Esophagus (tissue), 2 donors: ENCODE measurements at regions not wholly inside any gene's neighbourhood (a gene's known extent, or its start where the extent isn't known, plus 50 kb on each side); places are given as distances from the start of the nearest gene placed in this dataset.

Source experiments
- H3K27ac ChIP-seq, 2 donors: one replicate each; pipeline ENCODE4 v1.5.1; 2013; ENCODE audit warnings: low read depth in 2 of 2, mild to moderate bottlenecking in 2 of 2, inconsistent platforms in 1 of 2, low read length in 1 of 2, moderate library complexity in 1 of 2
- H3K27me3 ChIP-seq, 2 donors: one replicate each; pipeline ENCODE4 v1.6.1; 2013; ENCODE audit warnings: low read length in 2 of 2, control low read depth in 1 of 2, mild to moderate bottlenecking in 1 of 2; ENCODE audit not compliant: insufficient read depth in 2 of 2, control insufficient read depth in 1 of 2
- H3K36me3 ChIP-seq, 2 donors: one replicate each; pipeline ENCODE4 v1.6.1; 2013; ENCODE audit warnings: low read length in 1 of 2; ENCODE audit not compliant: control insufficient read depth in 2 of 2, insufficient read depth in 2 of 2
- H3K4me1 ChIP-seq, 2 donors: one replicate each; pipeline ENCODE4 v1.6.1; 2013; ENCODE audit warnings: low read length in 1 of 2; ENCODE audit not compliant: control insufficient read depth in 2 of 2, insufficient read depth in 2 of 2
- H3K4me3 ChIP-seq, 2 donors: one replicate each; pipeline ENCODE4 v1.5.1; 2013; ENCODE audit warnings: low read length in 2 of 2, mild to moderate bottlenecking in 2 of 2, low read depth in 1 of 2, moderate library complexity in 1 of 2
- H3K9me3 ChIP-seq, 2 donors: one replicate each; pipeline ENCODE4 v1.6.1; 2013; ENCODE audit warnings: mild to moderate bottlenecking in 2 of 2, low read depth in 1 of 2, low read length in 1 of 2, moderate library complexity in 1 of 2; ENCODE audit not compliant: control insufficient read depth in 2 of 2, insufficient read depth in 1 of 2
- WGBS, 2 donors: extraction: QIAGEN DNeasy Blood & Tissue Kit; methylation state at CpG; one replicate each; pipeline ENCODE4 v1.1.7; 2013; 5-methylcytosine and 5-hydroxymethylcytosine counted together
- donor health status: healthy with polysubstance abuse.
- donor health status: Bipolar disorder and iron deficiency.

DNA sequence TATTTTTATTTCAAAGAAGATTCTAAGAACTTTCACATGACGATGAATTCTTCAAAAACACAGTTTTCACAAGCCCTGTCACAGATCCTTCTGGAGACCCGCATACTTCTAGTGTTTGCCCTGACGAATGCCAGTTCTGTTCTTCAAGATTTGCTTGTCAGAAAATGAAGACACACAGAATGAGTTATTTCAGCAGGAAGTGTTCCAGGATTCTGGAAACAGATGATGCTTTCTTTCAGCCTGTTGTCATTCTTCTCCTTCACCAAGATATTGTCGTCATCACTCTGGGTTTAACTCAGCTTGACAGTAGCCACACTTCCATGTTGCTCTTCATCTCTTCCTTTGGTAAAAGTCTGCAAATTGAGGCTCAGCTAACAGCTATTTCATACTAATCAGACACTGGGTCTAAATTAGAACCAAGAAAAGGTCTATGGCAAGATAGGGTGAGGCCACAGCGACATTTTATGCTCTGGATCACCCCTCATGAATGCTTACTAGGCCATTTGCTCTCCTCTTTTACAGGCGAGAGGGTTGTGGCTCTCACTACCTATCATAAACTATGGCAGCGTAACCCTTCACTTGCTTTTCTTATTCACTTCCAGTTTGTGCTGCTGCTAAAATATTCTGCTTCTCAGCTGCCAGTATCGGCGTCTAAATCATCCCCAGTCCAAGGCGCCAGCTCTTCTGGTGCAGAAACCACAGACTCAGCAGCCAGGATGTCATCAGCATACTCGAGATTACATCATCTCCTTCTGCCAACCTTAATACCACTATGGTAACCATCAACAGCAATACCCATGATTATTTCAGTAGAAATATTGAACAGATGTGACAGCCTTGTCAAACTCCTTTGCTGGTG, 159.6 kb upstream of the TBCA start:
- no peak overlapping the region for H3K4me3 ChIP-seq
- no peaks in the 10 kb centered on the region for H3K27me3 ChIP-seq
- no peaks in the 10 kb centered on the region for H3K4me1 ChIP-seq
- peaks cover 0 to 5% of the 10 kb centered on the region in 2 donors for H3K9me3 ChIP-seq
- no peak overlapping the region for H3K27ac ChIP-seq
- H3K36me3 ChIP-seq, result no peaks in the 10 kb centered on the region
- WGBS, 2 donors, result 78% methylated on average over 11 of the region's 11 CpGs

DNA sequence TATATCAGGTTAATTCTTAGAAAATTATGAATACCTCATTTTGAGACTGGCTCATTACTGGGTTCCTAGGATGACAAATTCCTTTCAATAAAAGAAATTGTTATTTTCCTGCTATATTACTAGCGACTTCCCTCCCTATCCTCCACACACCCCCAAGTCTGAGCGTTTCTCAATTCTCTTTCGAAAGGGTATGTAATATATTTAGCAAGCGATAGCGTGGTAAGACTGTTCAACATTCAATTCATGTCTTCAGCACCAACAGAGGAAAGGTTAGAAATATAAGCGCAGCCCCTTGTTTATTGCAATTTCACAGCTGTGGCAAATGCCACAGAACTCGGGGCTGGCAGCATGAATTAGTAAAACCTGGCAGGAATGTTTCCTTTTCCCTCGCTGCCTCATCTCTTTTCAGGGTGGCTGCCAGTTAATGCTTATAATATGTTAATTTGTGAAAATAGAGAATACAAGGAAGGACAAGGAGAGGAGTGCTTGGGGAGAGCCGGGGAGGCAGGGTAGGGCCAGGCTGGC, 152.7 kb upstream of the TBCA start:
- H3K9me3 ChIP-seq, result peaks cover 0 to 4% of the 10 kb centered on the region in 2 donors
- H3K36me3 ChIP-seq, result no peaks in the 10 kb centered on the region
- H3K4me3 ChIP-seq, result no peak overlapping the region
- H3K27ac ChIP-seq, result no peak overlapping the region
- no peaks in the 10 kb centered on the region for H3K4me1 ChIP-seq
- no peaks in the 10 kb centered on the region for H3K27me3 ChIP-seq
- WGBS, 2 donors, result 77 to 78% methylated on average over 9 of the region's 9 CpGs

DNA sequence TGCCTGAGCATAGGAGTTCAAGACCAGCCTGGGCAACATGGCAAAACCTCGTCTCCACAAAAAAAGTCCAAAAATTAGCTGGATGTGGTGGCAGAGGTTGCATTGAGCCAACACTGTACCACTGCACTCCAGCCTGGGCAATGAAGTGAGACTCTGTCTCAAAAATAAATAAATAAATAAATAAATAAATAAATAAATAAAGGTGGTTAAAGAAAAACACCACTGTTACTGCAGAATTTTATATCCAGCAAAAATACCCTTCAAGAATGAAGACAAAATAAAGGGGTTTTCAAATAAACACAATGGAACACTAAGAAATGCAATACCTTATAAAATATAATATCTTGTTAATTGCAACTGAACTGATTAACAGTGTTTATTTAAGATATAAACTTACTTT, 150.2 kb upstream of the TBCA start:
- WGBS, 2 donors, result 49 to 89% methylated on average over 1 of the region's 1 CpG

DNA sequence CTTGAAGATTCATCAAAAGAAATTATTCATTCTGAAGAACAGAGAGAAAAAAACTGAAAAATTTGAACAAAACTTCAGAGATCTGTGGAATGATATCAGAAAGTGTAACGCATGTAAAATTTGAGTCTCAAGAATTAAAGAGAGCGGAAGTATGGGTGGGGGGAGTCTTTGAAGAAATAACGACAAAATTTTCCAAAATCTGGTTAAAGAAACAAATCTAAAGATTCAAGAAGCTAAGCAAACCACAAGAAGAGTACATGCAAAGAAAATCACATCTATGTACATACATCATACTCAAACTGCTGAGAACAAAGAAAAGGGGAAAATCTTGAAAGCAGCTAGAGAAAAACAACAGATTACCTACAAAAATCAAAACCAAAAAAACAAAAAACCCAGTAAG, 149.4 kb upstream of the TBCA start:
- Histone ChIP-seq H3K4me3 (no peak overlapping the region), H3K36me3 (no peaks in the 10 kb centered on the region), H3K27me3 (no peaks in the 10 kb centered on the region), H3K27ac (no peak overlapping the region), H3K4me1 (no peaks in the 10 kb centered on the region), H3K9me3 (no peaks in the 10 kb centered on the region)
- 93 to 95% methylated on average over 3 of the region's 3 CpGs for WGBS, 2 donors

More for the DNA sequence above, 150.2 kb upstream of the TBCA start:
- H3K27ac ChIP-seq, result no peak overlapping the region
- no peaks in the 10 kb centered on the region for H3K4me1 ChIP-seq
- no peaks in the 10 kb centered on the region for H3K36me3 ChIP-seq
- H3K27me3 ChIP-seq, result no peaks in the 10 kb centered on the region
- H3K9me3 ChIP-seq, result no peaks in the 10 kb centered on the region
- H3K4me3 ChIP-seq, result no peak overlapping the region

DNA sequence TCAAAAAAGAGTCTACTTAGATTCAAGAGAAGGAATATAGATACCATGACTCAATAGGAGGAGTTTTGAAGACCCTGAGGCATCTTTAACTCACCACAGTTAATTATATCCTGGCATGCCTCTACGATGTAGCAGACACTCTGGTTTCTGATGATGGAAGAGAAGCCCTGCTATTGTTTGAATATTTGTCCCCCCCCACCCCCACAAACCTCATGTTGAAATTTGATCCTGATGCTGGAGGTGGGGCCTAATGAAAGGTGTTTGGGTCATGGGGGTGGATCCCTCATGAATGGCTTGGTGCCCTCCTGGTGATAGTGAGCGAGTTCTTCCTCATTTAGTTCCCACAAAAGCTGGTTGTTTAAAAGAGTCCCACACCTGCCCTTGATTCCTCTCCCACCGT, 147.9 kb upstream of the TBCA start:
- no peak overlapping the region for H3K27ac ChIP-seq
- H3K4me1 ChIP-seq, result no peaks in the 10 kb centered on the region
- 37 to 46% methylated on average over 3 of the region's 3 CpGs for WGBS, 2 donors
- H3K36me3 ChIP-seq, result no peaks in the 10 kb centered on the region
- no peaks in the 10 kb centered on the region for H3K9me3 ChIP-seq
- H3K4me3 ChIP-seq, result no peak overlapping the region
- no peaks in the 10 kb centered on the region for H3K27me3 ChIP-seq

DNA sequence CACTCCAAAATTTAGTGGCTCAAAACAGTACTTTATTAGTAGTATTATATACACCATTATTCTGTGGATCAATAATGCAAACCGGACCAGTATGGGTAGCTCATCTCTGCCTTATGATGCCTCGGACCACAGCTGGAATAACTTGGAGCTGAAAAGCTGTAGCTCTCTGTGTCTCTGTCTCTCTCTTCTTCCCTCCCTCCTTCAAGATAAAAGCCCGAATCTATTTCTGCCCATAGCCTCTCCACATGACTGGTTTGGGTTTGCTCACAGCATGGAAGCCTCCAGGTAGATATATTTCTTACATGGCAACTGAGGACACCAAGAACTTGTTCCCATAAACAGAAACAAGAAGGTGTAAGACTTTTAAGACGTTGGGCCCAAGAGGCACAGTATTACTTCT, 147.5 kb upstream of the TBCA start:
- H3K9me3 ChIP-seq, result no peaks in the 10 kb centered on the region
- H3K4me1 ChIP-seq, result no peaks in the 10 kb centered on the region
- H3K27ac ChIP-seq, result no peak overlapping the region
- H3K36me3 ChIP-seq, result no peaks in the 10 kb centered on the region
- H3K27me3 ChIP-seq, result no peaks in the 10 kb centered on the region
- H3K4me3 ChIP-seq, result no peak overlapping the region
- WGBS, 2 donors, result 73 to 78% methylated on average over 4 of the region's 4 CpGs

DNA sequence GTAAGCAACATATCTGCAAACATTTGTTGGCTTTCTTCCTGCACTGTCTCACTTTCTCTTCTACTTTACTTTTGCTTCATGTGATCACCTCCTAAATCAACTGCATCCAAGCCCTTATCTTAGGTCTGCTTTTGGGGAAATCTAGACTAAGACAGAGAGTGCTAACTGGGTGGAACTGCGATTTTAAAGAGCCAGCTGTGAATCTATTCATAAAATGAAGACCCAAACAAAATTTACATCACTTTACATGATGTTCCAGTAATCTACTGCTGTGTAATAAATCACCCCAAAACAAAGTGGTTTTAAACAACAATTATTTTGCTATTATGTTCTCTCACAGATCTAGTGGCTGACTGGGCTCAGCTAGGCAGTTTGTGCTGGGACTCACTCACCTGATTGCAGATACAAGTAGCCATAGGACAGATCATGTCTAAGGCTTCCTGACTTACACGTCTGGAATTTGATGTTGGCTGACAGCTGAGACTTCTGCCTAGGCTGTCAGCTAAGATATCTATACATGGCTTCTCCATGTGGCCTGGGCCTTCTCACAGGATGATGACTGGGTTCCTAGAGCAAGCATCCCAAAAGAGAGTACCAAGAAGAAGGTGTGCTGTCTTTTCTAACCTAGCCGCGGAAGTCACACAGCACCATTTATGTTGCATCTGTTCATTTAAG, 145.1 kb upstream of the TBCA start:
- Histone ChIP-seq H3K9me3 (no peaks in the 10 kb centered on the region), H3K4me1 (no peaks in the 10 kb centered on the region), H3K27me3 (no peaks in the 10 kb centered on the region), H3K27ac (no peak overlapping the region), H3K36me3 (no peaks in the 10 kb centered on the region), H3K4me3 (no peak overlapping the region)
- 89 to 90% methylated on average over 4 of the region's 4 CpGs for WGBS, 2 donors

DNA sequence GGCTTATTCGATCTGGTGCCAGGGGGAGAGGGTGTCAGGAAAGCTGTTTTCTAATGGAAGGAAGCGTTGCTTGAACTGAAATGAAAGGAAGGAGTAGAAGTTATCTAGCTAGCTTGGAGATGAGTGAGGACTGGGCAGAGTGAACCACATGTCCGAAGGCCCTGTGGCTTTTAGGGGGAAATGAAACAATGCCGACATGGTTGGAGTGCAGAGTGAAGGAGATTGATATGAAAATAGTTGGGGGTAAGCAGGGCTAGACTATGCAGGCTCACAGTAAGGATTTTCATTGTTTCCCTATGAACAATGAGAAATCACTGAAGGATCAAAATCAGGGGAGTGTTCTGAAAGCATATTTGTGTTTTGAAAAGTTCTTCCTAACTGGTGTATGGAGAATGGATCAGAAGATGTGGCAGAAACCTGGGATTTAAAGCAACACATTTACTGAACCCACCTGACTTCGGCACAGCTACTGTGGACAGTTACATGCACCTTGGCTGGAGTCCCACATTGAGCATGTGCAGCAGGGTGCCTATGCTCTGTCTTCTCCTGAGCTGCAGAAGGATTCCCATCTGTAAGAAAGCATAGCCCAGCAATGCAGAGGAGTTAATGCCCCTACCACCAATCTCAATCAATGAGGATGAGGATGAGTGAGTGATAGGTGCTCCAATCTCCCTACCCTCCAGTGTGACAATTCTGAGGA, 144.4 kb upstream of the TBCA start:
- H3K9me3 ChIP-seq, result no peaks in the 10 kb centered on the region
- no peak overlapping the region for H3K4me3 ChIP-seq
- H3K36me3 ChIP-seq, result no peaks in the 10 kb centered on the region
- H3K27me3 ChIP-seq, result no peaks in the 10 kb centered on the region
- 75 to 80% methylated on average over 5 of the region's 5 CpGs for WGBS, 2 donors
- H3K4me1 ChIP-seq, result no peaks in the 10 kb centered on the region
- no peak overlapping the region for H3K27ac ChIP-seq

DNA sequence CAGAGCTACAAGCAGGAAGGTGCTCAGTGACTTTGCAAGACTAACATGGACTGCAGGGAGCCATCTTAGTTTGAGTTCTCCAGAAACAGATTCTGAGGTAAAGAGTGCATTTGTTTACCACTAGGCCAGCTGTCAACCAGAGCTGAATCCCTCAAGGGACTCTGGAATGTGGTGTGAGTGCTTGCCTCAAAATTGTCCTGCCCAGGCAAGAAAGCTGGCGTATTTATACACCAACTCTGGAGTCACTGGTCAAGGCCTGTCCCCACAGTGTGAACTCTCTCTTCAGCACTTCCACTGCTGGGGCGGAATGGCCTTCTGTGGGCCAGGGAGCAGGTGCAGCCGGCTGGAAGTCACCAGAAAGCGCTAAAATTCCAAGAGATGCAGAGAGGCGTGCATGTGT, 139.2 kb upstream of the TBCA start:
- no peaks in the 10 kb centered on the region for H3K36me3 ChIP-seq

More for the DNA sequence above, 139.2 kb upstream of the TBCA start:
- no peaks in the 10 kb centered on the region for H3K4me1 ChIP-seq
- H3K9me3 ChIP-seq, result no peaks in the 10 kb centered on the region
- WGBS, 2 donors, result 93 to 95% methylated on average over 5 of the region's 5 CpGs
- peaks cover 0 to 3% of the 10 kb centered on the region in 2 donors for H3K27me3 ChIP-seq
- H3K27ac ChIP-seq, result no peak overlapping the region
- no peak overlapping the region for H3K4me3 ChIP-seq
